Suprapubic skin (tissue), 3 donors: ENCODE measurements at regions not wholly inside any gene's neighbourhood (a gene's known extent, or its start where the extent isn't known, plus 50 kb on each side); places are given as distances from the start of the nearest gene placed in this dataset.

Source experiments
- CTCF ChIP-seq, 2 donors: fragments of 200-600 bp in 1 of 2; fragments of 450-650 bp in 1 of 2; sonication (generic) in 1 of 2; IDR thresholded peaks; one replicate each; pipeline ENCODE4 v1.5.1; 2016 to 2019; ENCODE audit warnings: antibody characterized with exemption in 2 of 2, mild to moderate bottlenecking in 1 of 2, moderate library complexity in 1 of 2
- POLR2A ChIP-seq, 2 donors: fragments of 450-650 bp; IDR thresholded peaks; one replicate each; pipeline ENCODE4 v1.6.1; 2017; ENCODE audit warnings: antibody characterized with exemption in 2 of 2, mild to moderate bottlenecking in 2 of 2, moderate library complexity in 2 of 2

GRCh38 chr5:25393256-25393655 is 748.5 kb upstream of the CDH10 start:
- TF ChIP-seq CTCF (IDR thresholded peaks at IDR 0.05): no peak
- TF ChIP-seq POLR2A (IDR thresholded peaks at IDR 0.05): no peak
